ENCODE measurements at regions not wholly inside any gene's neighbourhood (a gene's known extent, or its start where the extent isn't known, plus 50 kb on each side); places are given as distances from the start of the nearest gene placed in this dataset.

- DNase-seq, result no peak
Measured at GRCh38 chr6:106035655-106036054, 50.5 kb upstream of the PRDM1 start.

GRCh38 chr6:106033806-106034205, 52.3 kb upstream of the PRDM1 start:
- no peak for DNase-seq

- no peak for DNase-seq
Measured at GRCh38 chr6:106027758-106028157, 58.4 kb upstream of the PRDM1 start.

GRCh38 chr6:106026748-106027715, 59.1 kb upstream of the PRDM1 start:
- no peak for DNase-seq

- no peak for DNase-seq
Measured at GRCh38 chr6:106025655-106026054, 60.5 kb upstream of the PRDM1 start.

GRCh38 chr6:106022801-106023200, 63.3 kb upstream of the PRDM1 start:
- DNase-seq, result no peak

- DNase-seq, result no peak
Measured at GRCh38 chr6:106017454-106017853, 68.7 kb upstream of the PRDM1 start.

GRCh38 chr6:106014955-106015354, 71.2 kb upstream of the PRDM1 start:
- DNase-seq, result no peak

GRCh38 chr6:106011476-106011875, 74.7 kb upstream of the PRDM1 start:
- DNase-seq, result no peak

GRCh38 chr6:106005954-106006353, 80.2 kb upstream of the PRDM1 start:
- DNase-seq, result no peak

- no peak for DNase-seq
Measured at GRCh38 chr6:106005013-106005412, 81.1 kb upstream of the PRDM1 start.

- DNase-seq, result no peak
Measured at GRCh38 chr6:106003268-106003987, 82.7 kb upstream of the PRDM1 start.

- DNase-seq, result no peak
Measured at GRCh38 chr6:106002005-106002404, 84.1 kb upstream of the PRDM1 start.

GRCh38 chr6:106000935-106001334, 85.2 kb upstream of the PRDM1 start:
- DNase-seq, result no peak

- DNase-seq, result no peak
Measured at GRCh38 chr6:105997482-105997881, 88.7 kb upstream of the PRDM1 start.

GRCh38 chr6:105995391-105995865, 90.7 kb upstream of the PRDM1 start:
- DNase-seq, result no peak

- DNase-seq, result peak; percentile 68
Measured at GRCh38 chr6:105994591-105995390, 91.3 kb upstream of the PRDM1 start.

GRCh38 chr6:105994118-105994590, 92.0 kb upstream of the PRDM1 start:
- DNase-seq, result peak; percentile 63

- DNase-seq, result no peak
Measured at GRCh38 chr6:105993341-105994117, 92.6 kb upstream of the PRDM1 start.

- DNase-seq, result peak; percentile 92
Measured at GRCh38 chr6:105992315-105992961, 93.7 kb upstream of the PRDM1 start.

GRCh38 chr6:105991561-105992314, 94.4 kb upstream of the PRDM1 start:
- peak; percentile 55 for DNase-seq

Data from CD4-positive, alpha-beta T cell treated with Interleukin-17A for 4 hours (primary cell).